HS-27A (cell line): ENCODE measurements at regions not wholly inside any gene's neighbourhood (a gene's known extent, or its start where the extent isn't known, plus 50 kb on each side); places are given as distances from the start of the nearest gene placed in this dataset.

Experiments used
- DNase-seq: peaks from one replicate; pipeline ENCODE4 v3.0.0-alpha.2; 2012; ENCODE audit warnings: low read depth, missing footprints

DNA sequence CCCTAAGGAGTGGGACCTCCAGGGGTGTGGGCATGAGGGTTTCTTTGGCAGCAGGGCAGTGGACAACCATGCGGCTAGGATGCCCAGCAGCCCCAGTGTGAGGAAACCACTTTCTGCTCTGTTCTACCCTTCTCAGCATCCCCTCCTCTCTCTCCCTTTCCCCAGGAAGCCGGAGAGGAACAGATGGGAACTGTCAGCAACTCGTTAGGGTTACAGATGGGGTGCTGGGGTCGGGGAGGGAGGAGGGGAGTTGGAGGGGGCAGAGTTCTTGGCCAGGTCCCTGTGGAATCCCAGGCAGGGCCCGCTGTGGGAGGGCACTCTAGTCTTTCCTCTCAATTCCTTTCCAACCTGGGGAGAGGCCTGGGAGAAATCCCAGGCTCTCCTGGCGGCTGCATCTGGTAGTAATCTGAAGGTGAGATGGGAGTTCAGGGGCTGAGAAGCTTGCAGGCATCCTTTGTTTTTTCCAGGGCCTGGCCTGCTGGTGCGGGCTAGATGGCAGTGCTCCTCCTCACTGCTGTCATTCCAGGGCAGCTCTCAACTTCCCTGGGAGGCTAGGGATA, 93.9 kb upstream of the CSF3R start:
- DNase-seq = no peak

DNA sequence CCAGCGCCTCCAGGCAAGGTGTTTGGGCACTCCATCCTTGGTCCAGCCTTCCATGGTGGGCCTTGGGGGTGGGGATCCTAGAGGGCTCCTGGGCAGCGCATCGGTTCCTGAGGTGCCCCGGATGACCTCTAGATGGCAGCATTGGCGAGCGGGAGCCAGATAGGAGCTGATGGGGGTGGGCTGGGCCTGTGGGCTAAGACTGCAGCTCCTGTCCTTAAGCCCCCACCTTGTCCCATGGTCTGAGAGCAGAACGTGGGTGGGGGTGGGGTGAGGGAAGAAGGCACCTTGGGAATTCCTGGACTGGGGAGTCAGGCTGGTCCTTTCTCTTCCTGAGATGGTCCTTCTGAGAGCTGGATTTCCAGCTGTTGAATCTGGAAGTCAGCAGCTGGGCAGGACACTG, 93.4 kb upstream of the CSF3R start:
- DNase-seq = peak; percentile 22

DNA sequence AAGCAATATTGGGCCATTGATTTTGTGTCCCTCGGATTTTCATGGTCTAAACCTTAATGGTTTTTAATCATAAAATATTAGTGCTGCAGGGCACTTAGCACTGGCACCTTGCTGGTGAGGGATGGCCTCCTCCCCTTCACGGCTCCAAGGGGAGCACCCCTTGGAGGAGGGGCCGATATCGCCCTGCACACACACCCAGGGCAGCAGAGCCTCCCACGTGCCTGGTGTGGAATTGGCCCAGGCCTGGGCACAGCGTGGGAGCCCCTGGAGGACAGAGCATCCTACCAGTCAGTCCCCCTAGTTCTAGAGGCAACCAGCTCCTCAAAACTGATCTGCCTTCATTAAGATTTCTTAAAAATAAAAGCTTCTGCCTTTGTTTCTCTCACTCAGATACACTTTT, 90.7 kb upstream of the CSF3R start:
- DNase-seq = no peak

DNA sequence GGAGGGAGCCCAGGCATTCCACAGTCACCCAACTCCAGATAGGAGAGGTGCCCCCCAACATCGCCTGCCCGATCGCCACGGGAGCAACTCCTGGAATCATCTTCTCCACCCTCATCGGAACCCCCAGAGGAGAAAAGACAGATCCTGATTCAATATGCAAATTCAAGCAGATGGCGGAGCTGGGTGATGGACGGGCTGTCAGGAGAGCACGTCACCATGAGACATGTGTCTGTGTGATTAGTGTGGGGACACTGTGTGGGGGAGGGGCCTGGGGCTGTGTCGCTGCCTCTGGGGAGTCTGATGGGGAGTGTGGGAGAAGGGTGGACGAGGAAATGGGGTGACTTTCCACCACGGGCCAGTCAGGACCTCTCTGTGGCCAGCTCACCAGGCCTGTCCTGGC, 90.2 kb upstream of the CSF3R start:
- no peak for DNase-seq

DNA sequence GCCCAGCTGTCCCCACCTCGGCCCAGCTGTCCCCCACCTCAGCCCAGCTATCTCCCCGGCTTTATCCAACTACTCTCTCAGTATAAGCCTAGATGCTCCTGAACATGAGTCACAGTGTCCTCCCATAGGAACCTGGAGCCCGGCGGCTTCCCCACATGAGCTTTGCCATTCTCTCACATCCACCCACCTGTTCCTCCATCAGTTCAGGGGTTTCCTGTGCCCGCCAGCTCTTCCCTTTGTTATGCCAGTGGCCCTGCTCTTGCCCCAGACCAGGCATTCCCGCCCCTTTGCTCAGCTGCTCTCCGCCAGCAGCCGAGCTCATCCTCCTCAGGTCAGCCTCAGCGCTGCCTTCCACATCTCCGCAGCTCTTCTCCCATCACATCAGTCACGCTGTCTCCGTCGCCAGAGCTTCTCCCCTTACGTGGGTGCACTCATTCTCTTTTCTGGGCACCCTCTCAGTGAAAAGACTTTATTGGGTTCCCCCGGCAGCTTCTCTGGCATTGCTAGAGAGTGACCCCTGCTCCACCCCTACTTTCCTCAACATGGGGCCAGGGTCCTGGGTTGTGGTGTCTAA, 89.5 kb upstream of the CSF3R start:
- no peak for DNase-seq

DNA sequence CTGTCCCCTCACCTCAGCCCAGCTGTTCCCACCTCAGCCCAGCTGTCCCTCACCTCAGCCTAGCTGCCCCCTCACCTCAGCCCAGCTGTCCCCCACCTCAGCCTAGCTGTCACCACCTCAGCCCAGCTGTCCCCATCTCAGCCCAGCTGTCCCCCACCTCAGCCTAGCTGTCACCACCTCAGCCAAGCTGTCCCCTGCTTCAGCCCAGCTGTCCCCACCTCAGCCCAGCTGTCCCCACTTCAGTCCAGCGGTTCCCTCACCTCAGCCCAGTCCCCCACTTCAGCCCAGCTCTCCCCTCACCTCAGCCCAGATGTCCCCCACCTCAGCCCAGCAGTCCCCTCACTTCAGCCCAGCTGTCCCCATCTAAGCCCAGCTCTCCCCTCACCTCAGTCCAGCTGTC, 88.4 kb upstream of the CSF3R start:
- DNase-seq = no peak

DNA sequence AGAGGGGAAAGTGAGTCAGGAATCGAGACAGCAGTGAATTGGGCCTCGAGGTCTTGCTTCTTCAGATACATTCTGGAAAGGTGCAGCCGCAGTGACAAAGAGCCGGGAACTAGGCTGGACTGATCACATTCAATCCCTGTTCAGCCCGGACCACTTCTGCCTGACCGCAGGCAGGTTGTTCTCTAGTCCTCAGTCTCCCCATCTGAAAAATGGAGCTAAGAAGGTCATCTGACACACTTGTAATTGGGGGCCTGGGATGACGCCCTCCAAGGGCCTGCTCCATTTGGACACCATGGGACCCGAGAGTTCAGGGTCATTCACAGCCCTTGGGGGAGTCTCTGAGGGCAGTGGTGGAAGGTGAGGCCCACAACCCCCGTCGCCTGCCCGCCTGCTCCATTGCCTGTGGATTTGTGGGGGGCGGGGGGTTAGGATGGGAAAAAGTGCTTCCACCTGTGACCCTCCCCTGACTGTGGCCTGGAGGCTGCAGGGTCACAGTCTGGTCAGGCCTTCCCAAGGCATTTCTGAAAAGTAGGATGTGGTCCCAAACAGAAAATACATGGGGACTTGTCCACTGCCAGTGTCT, 87.9 kb upstream of the CSF3R start:
- no peak for DNase-seq

DNA sequence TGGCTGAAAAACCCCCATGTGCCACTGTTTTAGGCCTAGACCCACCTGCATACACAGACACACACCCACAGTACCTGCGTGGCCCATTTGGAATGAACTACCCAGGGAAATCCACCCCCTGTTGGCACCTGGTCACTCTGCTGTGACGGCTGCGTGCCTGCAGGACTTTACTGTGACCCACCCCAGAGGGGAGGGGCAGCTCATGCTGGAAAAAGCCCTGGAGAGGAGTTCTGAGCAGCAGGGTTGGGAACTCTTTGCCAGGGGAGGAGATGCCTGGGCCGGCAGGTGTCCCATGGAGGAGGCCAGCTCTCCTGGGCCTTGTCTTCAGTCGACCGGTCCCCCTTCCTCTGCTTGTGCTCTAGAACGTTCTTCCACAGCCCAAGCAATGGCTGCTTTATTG, 87.3 kb upstream of the CSF3R start:
- no peak for DNase-seq

DNA sequence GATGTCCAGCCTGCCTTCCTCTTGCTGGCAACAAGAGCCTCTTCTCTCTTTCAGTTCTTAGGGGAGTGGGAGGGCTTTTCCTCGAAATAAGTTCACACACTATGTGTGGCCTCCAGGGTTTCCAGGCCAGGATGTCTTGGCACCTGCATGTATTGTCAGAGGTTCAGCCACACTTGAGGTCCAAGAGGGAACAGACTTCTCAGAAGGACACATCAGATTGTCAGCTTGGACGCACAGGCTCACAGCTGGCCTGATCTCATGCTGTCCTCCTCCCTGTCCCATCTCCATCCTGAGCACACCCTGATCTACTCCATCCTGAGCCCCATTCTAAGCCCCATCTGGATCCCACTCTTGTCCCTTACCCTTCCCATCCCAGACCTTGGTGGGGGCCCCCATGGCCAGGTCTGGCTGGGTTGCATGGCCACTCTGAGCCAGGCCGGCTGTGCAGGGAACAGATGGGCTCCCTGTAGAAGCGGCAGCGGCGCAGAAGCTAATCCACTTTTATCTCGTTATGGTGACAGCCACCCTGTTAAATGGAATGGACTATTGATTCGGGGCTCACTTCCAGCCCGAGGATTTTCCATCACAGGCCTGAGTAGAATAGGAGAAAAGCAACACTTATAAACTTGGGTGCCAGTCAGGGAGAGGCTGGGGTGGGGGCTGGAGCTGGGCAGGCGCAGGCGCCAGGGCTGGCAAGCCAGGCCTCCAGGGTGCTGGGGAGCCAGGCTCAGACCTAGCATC, 85.1 kb upstream of the CSF3R start:
- DNase-seq = no peak

DNA sequence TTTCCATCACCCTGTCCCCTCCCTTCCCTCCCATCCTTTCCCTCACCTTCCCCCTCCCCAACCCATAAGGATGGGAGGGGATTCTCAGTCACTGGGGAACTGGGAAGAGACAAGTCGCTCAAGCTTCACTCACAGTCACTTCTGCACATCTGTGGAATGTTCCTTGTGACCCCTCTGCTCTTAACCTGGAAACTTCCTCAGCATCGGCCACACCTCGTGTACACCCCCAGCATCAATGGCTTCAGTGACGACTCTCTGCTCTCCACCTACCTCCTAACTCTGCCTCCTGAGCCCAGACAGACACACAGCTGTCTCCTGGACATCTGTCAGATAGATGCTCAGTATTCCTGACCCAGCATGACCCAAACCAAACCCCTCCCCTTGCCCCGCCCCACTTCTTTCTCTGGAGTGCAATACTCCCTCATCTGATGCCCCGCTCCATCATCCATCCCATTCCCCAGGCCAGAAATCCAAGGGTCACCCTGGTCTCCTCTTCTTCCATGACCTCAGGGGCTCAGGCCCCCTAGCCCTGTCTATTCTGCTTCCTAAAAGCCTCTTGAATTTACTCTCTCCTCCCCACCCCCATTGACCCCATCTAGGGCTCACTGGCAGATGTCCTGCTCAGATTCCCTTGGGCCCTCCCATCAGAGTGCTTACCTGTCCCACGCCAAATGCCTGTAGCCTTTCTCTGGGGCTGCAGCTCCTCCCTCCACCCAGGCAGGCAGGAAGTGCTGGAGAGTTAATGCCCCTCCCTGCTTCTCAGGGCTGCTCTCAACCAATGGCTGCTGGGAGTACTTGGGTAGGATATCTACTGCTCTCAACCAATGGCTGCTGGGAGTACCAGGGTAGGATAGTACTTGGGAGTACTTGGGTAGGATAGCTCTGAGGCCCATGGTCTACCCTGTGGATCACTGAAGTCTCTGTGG, 83.1 kb upstream of the CSF3R start:
- DNase-seq = no peak

DNA sequence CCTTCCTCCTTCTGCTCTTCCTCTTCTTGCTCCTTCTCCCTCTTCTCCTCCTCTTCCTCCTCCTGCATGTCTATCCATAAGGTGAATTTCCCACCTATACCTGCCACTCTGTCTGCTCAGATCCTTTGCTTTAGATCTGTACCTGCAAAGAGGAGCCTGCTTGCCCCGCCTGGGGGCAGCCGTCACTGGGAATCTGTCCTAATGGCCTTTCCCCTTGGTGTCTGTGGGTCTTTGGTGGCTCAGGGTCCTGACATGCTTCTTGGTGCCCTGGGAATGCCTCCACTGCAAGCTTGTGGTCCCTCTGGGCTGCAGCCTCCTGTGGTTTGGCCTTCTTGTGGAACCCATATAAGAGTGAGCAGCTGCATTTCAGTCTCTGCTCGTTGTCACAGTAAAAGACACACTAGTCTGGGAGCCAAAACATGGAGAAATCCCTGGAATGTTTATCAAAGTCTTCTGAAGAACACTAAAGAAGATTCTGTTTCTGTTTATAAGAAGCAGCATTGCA, 79.5 kb upstream of the CSF3R start:
- no peak for DNase-seq

DNA sequence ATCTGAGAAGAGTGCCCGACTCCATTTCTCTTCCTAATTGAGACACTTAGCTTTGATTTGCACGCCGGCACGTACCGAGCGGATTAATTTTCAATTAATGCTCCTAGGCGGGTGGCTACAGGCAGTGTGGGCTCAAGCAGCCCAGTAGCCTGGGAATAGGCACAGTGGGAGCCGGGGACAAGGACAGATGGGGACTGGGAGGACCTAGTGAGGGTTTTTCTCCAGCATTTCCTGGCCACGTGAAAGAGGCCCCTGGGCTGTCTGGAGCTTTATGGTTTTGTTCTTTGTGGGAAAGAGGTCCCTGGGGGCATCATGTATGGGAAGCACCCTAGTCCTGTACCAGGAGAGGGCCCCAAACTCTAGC, 78.6 kb upstream of the CSF3R start:
- DNase-seq = no peak

DNA sequence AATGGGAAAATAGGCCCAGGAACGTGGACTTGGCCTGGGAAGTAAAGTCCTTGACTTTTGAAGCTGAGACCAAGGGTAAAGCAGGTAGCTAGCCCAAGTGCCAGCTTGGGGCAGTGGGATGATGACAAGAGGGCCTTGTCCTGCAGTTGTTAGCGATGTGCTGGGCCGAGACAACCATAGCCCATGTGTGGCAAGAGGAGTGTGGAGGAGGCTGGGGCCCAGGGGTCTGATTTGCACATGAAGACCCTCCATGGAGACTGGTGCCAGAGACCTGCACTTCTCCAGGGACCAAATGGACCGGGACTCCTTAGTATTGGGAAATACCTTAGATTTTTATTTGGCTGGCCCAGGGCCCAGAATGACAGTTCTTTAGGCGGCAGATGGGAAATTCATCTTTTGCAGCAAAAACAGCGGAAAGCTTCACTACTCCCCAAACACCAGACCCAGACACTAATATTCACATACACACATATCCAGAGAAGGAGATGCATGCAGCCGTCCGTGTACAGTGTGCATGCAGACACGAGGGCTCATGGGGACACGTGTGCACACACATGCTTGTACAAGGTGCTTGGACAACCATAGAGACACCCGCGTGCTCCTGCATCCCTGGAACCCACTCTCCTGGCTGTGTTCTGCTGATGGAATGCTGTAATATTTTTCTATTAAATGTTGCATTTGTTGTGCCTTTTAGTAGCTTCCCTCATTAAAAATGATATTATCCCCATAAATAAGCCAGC, 78.1 kb upstream of the CSF3R start:
- DNase-seq = no peak

DNA sequence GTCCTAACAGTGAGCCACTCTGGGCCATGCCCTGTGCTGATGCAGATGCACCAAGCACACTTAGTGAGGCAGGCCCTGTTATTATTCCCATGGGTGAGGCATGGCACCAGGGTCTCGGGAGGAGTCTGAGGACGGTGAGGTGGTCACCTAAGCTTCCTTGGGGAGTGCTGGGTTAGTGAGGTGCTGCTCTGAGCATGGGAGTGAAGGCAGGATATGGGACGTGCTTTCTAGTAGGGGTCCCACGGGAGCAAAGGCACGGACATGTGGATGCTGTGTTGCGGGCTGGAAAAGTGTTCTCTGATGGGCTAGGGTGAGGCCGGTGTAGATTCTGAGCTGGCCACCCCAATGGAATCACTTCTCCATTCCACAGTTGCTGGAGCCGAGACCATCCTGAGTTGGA, 77.5 kb upstream of the CSF3R start:
- DNase-seq = no peak

DNA sequence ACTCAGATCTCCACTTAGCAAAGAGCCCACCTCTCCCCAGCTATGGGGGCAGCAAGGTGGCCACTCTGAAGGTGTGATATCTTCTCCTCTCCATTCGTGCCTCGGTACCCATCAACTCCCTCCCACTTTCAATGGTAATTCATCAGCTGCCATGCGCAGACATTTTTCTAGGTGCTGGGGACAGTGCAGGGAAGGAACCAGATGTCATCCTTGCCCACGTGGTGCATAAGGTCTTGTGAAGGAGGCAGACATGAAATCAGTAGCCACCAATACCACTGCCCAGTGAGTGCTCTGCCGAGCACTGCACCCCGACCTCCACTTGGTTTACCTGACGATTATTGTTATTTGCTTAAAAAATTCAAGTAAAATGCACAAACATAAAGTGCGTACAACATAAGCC, 76.3 kb upstream of the CSF3R start:
- no peak for DNase-seq

DNA sequence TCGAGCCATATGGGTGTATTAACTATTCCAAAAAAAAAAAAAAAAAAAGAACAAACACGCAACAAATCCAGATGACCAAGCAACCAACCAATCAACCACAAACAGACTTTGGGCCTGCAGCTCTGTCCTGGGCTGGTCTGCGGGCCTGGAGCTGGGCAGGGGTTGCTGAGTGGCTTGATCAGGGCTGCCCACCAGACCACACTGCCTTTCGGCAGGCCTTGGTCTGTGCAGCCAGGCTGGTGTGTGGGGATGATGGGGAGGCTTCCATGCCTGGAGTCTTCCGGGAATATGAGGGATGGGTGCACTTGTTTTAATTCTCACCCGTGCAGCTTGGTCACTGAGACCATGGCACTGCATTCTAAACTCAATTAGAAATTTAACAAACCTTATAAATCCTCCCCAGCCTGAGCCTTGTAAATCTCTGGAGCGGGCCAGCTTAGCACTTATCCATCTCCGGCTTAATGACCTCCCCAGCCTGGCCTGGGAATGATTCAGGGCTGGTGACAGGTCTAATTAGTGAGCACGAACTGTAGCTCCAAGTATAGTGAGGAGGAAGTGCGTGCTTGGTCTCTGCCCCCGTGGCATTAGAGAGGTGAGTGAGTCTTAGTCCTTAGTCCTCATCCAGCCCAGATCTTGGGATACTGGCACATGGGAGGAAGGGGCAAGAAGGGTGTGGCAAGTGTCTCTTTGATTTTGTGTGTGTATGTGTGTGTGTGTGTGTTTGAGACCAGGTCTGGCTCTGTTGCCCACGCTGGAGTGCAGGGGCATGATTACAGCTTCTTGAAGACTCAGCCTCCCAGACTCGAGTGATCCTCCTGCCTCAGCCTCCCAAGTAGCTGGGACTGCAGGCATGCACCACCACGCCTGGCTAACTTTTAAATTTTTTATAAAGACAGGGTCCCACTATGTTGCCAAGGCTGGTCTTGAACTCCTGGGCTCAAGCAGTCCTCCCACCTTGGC, 74.6 kb upstream of the CSF3R start:
- DNase-seq = no peak

DNA sequence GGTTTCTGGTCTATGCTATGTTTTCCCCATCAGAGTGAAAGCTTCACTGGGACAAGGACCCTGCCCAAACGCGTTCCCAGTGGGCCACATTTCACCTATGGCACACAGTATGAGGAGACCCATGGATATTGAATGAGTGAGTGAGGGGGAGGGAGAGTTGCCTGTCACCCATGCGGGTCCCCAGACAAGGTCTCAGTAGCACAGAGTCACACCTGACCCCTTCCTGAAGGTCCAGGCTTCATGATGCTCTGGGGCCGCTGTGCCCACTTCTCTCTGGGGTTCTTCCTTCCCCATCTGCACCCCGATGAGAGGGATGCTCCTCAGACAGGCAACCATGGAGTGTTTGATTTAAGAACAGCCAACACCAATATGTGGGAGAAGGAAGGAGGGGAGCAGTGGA, 72.3 kb upstream of the CSF3R start:
- DNase-seq = no peak

DNA sequence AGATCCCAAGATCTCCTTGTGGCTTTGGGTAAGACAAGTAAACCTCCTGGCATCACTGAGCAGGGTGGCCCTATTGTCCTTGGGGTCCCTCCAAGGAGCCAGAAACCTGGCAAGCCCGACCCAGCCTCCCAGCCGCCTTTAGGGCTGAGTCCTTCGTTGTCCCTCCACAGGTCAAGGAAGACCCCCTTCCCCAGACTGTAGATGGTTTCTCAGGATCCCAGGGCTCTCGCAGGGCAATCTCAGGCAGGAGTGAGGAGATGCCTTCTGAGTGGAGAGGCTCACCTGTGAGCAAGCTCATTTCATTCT, 71.6 kb upstream of the CSF3R start:
- no peak for DNase-seq

DNA sequence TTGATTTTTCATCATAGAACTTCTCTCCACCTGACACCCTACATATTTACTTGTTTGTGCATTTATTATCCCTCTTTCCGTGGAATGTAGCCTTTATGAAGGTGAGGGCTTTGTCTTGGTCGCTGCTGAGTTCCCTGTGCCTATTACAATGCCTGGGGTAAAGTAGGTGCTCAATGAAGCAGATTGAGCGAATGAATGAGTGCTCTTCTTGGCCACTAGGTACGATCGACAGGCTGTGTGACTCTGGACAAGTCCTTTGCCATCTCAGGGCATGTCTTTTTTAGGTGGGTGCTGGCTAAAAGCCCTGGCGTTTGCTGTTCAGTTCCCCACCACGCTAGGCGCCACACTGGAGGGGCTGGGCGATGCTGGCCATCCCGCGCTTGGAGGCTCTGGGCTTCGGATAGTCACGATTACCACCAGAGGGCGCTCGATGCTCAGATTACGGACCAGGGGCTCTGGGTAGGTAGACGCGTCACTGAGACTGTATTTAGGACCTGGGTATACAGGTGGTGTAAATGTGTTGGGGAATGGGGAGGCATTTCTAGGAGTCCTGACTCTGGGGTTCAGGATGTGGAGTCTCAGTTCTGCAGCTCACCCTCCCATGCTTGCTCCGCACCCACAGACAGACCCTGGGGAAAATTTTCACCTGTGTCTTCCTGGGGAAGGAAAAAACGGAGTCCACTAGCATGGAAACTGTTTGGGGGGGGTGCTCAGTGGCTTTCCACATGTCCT, 71.0 kb upstream of the CSF3R start:
- peak; percentile 15 for DNase-seq

DNA sequence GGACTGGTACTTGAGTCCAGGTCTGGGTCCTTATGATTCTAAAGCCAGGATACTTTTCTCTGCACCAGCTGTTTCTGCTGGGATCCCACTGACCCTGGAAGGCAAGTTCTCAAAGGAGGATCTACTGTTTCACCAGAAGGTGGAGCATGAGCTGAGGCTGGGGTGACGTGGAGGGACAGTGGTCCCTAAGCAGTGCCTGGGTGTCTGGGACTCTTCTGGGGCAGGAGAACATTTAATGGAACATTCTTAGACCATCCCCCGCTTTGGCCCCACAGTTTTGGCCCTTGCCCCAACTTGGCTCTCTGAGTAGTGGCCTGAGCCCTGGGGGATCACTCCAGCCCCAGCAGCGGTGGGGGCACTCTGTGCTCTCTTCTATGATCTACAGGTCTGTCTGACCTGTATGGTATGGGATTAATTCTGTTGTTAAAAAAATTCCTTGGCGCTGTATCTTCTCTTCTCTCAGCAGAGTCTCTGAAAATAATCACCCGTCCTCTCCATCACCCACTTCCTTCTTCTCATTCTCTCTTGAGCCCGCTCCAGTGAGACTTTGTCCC, 60.3 kb upstream of the CSF3R start:
- DNase-seq = no peak
